HEK293 (cell line): ENCODE measurements at regions not wholly inside any gene's neighbourhood (a gene's known extent, or its start where the extent isn't known, plus 50 kb on each side); places are given as distances from the start of the nearest gene placed in this dataset.

Source experiments
- EGR2 ChIP-seq: fragments of 450-650 bp; formaldehyde crosslinking; IDR thresholded peaks from 2 replicates; pipeline ENCODE4 v1.5.1; 2016; ENCODE audit warnings: low read depth, missing biosample characterization, missing genetic modification characterization
- YY1 ChIP-seq: fragments of 450-650 bp; formaldehyde crosslinking; IDR thresholded peaks from 2 replicates; pipeline ENCODE4 v1.5.1; 2018; ENCODE audit warnings: missing biosample characterization, missing genetic modification characterization
- ZFP41 ChIP-seq: fragments of 450-650 bp; formaldehyde crosslinking; IDR thresholded peaks from 2 replicates; pipeline ENCODE4 v1.5.1; 2016; ENCODE audit warnings: missing biosample characterization, missing genetic modification characterization, borderline replicate concordance
- ZNF184 ChIP-seq: fragments of 450-650 bp; IDR thresholded peaks from 2 replicates; pipeline ENCODE4 v1.5.1; 2018; ENCODE audit warnings: missing biosample characterization, mild to moderate bottlenecking, missing genetic modification characterization
- ZNF274 ChIP-seq, 2 experiments: fragments of 200-500 bp in 1 of 2; fragments of 450-650 bp in 1 of 2; sonication (Bioruptor generic) in 1 of 2; formaldehyde crosslinking in 1 of 2; IDR thresholded peaks; 2 replicates each; pipeline versions ENCODE4 v1.5.1 to v1.6.1; 2014 to 2016; ENCODE audit warnings: borderline replicate concordance in 1 of 2, inconsistent platforms in 1 of 2, low read length in 1 of 2, missing biosample characterization in 1 of 2, missing genetic modification characterization in 1 of 2
- ZNF473 ChIP-seq: fragments of 450-650 bp; formaldehyde crosslinking; IDR thresholded peaks from 2 replicates; pipeline ENCODE4 v1.5.1; 2017; ENCODE audit warnings: missing biosample characterization, missing genetic modification characterization
- TF ChIP-seq, protein P1 (sequence below): fragments of 450-650 bp; formaldehyde crosslinking; IDR thresholded peaks from 2 replicates; pipeline ENCODE4 v1.5.1; 2016; ENCODE audit warnings: missing biosample characterization, missing genetic modification characterization
- TF ChIP-seq, protein P2 (sequence below): fragments of 450-650 bp; formaldehyde crosslinking; IDR thresholded peaks from 2 replicates; pipeline ENCODE4 v1.5.1; 2016; ENCODE audit warnings: missing biosample characterization, missing genetic modification characterization

DNA sequence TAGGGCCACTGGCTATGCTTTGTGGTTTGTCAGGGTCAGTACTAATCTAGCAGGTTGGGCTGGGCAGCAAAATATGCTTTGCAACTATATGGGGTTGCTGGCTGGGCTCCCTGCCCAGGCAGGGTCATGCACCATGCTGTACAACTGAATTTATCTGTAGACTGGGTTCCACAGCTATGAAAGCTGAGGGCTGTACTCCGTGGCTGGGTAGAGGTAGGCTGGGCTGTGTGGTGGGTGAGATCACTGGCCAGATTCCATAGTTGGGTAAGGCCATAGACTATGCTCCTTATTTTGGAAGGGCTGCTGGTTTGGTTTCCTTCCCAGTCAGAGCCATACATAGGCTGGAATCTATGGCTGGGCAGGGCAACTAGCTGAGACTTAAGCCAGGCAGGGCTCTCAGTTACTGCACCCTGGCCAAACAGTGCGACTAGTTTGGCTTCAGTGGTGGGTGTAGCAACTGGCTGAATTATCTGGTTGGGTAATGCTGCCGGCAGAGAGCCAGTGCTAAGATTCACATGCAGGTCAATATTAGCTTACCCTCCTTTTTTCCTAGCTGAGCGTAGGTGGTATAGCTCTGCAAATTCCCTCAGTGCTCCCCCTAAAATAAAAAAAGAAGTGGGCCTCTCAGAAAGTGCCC is 769.1 kb upstream of the CDH8 start:
- TF ChIP-seq ZNF184 (tag by site-specific recombination), result no peak
- no peak for TF ChIP-seq ZNF274 (IDR thresholded peaks at IDR 0.05; ENCODE audit: low read length)
- TF ChIP-seq ZNF274 (tag by site-specific recombination; IDR thresholded peaks at IDR 0.05; ENCODE audit: borderline replicate concordance), result no peak
- TF ChIP-seq, protein P1, sequence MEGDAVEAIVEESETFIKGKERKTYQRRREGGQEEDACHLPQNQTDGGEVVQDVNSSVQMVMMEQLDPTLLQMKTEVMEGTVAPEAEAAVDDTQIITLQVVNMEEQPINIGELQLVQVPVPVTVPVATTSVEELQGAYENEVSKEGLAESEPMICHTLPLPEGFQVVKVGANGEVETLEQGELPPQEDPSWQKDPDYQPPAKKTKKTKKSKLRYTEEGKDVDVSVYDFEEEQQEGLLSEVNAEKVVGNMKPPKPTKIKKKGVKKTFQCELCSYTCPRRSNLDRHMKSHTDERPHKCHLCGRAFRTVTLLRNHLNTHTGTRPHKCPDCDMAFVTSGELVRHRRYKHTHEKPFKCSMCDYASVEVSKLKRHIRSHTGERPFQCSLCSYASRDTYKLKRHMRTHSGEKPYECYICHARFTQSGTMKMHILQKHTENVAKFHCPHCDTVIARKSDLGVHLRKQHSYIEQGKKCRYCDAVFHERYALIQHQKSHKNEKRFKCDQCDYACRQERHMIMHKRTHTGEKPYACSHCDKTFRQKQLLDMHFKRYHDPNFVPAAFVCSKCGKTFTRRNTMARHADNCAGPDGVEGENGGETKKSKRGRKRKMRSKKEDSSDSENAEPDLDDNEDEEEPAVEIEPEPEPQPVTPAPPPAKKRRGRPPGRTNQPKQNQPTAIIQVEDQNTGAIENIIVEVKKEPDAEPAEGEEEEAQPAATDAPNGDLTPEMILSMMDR (tag by site-specific recombination), result no peak
- TF ChIP-seq EGR2 (tag by site-specific recombination), result no peak
- TF ChIP-seq YY1 (tag by site-specific recombination), result no peak
- no peak for TF ChIP-seq ZFP41 (tag by site-specific recombination)
- TF ChIP-seq, protein P2, sequence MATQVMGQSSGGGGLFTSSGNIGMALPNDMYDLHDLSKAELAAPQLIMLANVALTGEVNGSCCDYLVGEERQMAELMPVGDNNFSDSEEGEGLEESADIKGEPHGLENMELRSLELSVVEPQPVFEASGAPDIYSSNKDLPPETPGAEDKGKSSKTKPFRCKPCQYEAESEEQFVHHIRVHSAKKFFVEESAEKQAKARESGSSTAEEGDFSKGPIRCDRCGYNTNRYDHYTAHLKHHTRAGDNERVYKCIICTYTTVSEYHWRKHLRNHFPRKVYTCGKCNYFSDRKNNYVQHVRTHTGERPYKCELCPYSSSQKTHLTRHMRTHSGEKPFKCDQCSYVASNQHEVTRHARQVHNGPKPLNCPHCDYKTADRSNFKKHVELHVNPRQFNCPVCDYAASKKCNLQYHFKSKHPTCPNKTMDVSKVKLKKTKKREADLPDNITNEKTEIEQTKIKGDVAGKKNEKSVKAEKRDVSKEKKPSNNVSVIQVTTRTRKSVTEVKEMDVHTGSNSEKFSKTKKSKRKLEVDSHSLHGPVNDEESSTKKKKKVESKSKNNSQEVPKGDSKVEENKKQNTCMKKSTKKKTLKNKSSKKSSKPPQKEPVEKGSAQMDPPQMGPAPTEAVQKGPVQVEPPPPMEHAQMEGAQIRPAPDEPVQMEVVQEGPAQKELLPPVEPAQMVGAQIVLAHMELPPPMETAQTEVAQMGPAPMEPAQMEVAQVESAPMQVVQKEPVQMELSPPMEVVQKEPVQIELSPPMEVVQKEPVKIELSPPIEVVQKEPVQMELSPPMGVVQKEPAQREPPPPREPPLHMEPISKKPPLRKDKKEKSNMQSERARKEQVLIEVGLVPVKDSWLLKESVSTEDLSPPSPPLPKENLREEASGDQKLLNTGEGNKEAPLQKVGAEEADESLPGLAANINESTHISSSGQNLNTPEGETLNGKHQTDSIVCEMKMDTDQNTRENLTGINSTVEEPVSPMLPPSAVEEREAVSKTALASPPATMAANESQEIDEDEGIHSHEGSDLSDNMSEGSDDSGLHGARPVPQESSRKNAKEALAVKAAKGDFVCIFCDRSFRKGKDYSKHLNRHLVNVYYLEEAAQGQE (tag by site-specific recombination), result no peak
- no peak for TF ChIP-seq ZNF473 (tag by site-specific recombination)
